ENCODE measurements at regions not wholly inside any gene's neighbourhood (a gene's known extent, or its start where the extent isn't known, plus 50 kb on each side); places are given as distances from the start of the nearest gene placed in this dataset.

- H3K4me3 ChIP-seq (ENCODE audit: low read depth in 1 of 2, low read length in 2 of 2) = no peak overlapping the region
- H3K4me1 ChIP-seq (ENCODE audit: control insufficient read depth in 1 of 2, insufficient read depth in 2 of 2, low read length in 2 of 2) = no peaks in the 10 kb centered on the region
- H3K36me3 ChIP-seq (ENCODE audit: control insufficient read depth in 1 of 2, insufficient read depth in 2 of 2, low read length in 2 of 2) = no peaks in the 10 kb centered on the region
- no peaks in the 10 kb centered on the region for H3K27me3 ChIP-seq (ENCODE audit: control insufficient read depth in 1 of 2, insufficient read depth in 2 of 2, low read length in 2 of 2)
- H3K27ac ChIP-seq (ENCODE audit: low read depth, low read length) = no peak overlapping the region
- H3K9me3 ChIP-seq (ENCODE audit: control insufficient read depth in 1 of 2, low read length in 2 of 2) = no peaks in the 10 kb centered on the region
- no peak overlapping the region for H3K9ac ChIP-seq (ENCODE audit: low read depth in 1 of 2, low read length in 2 of 2)
These were observed 183.7 kb downstream of the GPAM start for GRCh38 chr10:111999915-112000302.

GRCh38 chr10:112000466-112000865, 183.1 kb downstream of the GPAM start:
- no peak overlapping the region for H3K4me3 ChIP-seq (ENCODE audit: low read depth in 1 of 2, low read length in 2 of 2)
- H3K9me3 ChIP-seq (ENCODE audit: control insufficient read depth in 1 of 2, low read length in 2 of 2) = no peaks in the 10 kb centered on the region
- H3K27me3 ChIP-seq (ENCODE audit: control insufficient read depth in 1 of 2, insufficient read depth in 2 of 2, low read length in 2 of 2) = no peaks in the 10 kb centered on the region
- no peaks in the 10 kb centered on the region for H3K36me3 ChIP-seq (ENCODE audit: control insufficient read depth in 1 of 2, insufficient read depth in 2 of 2, low read length in 2 of 2)
- H3K4me1 ChIP-seq (ENCODE audit: control insufficient read depth in 1 of 2, insufficient read depth in 2 of 2, low read length in 2 of 2) = no peaks in the 10 kb centered on the region
- no peak overlapping the region for H3K9ac ChIP-seq (ENCODE audit: low read depth in 1 of 2, low read length in 2 of 2)
- no peak overlapping the region for H3K27ac ChIP-seq (ENCODE audit: low read depth, low read length)

DNA sequence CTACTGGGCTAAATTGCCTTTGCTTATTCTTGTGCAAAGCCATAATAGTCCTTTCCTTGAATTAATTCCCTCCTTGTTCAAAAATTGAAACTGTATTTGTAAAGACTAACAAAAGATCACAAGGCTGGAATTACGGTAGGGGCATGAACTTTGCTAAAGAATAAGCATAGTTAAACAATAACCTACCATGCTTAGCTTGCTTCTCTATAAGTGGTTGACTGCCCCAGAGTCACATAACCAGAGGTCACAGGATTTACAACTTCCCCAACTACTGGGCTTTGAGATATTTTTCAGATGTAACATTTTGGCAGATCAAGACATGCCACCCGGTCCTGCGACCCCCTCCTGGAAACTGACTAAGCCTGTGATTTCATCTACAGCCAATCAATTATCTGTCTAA, 181.4 kb downstream of the GPAM start:
- no peaks in the 10 kb centered on the region for H3K27me3 ChIP-seq (ENCODE audit: control insufficient read depth in 1 of 2, insufficient read depth in 2 of 2, low read length in 2 of 2)
- no peaks in the 10 kb centered on the region for H3K36me3 ChIP-seq (ENCODE audit: control insufficient read depth in 1 of 2, insufficient read depth in 2 of 2, low read length in 2 of 2)
- no peaks in the 10 kb centered on the region for H3K9me3 ChIP-seq (ENCODE audit: control insufficient read depth in 1 of 2, low read length in 2 of 2)
- no peak overlapping the region for H3K9ac ChIP-seq (ENCODE audit: low read depth in 1 of 2, low read length in 2 of 2)
- H3K4me3 ChIP-seq (ENCODE audit: low read depth in 1 of 2, low read length in 2 of 2) = no peak overlapping the region
- no peak overlapping the region for H3K27ac ChIP-seq (ENCODE audit: low read depth, low read length)
- no peaks in the 10 kb centered on the region for H3K4me1 ChIP-seq (ENCODE audit: control insufficient read depth in 1 of 2, insufficient read depth in 2 of 2, low read length in 2 of 2)

DNA sequence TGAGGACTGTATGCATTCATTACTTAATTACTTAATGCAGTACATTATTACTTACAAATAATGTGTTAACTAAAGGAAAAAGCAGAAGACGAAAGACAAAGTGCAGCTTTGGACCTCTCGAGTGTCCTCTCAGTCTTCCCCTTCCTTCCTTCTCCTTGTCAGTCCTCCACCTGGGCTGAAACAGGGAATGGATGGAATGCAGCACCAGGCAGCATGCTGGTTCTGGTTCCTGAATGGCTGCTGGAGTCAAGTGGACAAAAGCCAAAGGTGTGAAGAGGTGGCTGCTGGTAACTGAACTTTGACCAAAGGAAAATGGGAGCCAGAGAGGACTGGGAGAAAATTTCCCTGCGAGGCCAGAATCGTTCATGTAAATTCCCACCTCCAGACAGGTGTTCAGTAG, 179.5 kb downstream of the GPAM start:
- Histone ChIP-seq H3K36me3 (ENCODE audit: control insufficient read depth in 1 of 2, insufficient read depth in 2 of 2, low read length in 2 of 2) (no peaks in the 10 kb centered on the region), H3K4me1 (ENCODE audit: control insufficient read depth in 1 of 2, insufficient read depth in 2 of 2, low read length in 2 of 2) (no peaks in the 10 kb centered on the region), H3K9me3 (ENCODE audit: control insufficient read depth in 1 of 2, low read length in 2 of 2) (no peaks in the 10 kb centered on the region), H3K27ac (ENCODE audit: low read depth, low read length) (no peak overlapping the region), H3K4me3 (ENCODE audit: low read depth in 1 of 2, low read length in 2 of 2) (no peak overlapping the region), H3K9ac (ENCODE audit: low read depth in 1 of 2, low read length in 2 of 2) (no peak overlapping the region), H3K27me3 (ENCODE audit: control insufficient read depth in 1 of 2, insufficient read depth in 2 of 2, low read length in 2 of 2) (no peaks in the 10 kb centered on the region)

- no peak overlapping the region for H3K27ac ChIP-seq (ENCODE audit: low read depth, low read length)
- H3K27me3 ChIP-seq (ENCODE audit: control insufficient read depth in 1 of 2, insufficient read depth in 2 of 2, low read length in 2 of 2) = no peaks in the 10 kb centered on the region
- no peak overlapping the region for H3K4me3 ChIP-seq (ENCODE audit: low read depth in 1 of 2, low read length in 2 of 2)
- no peaks in the 10 kb centered on the region for H3K36me3 ChIP-seq (ENCODE audit: control insufficient read depth in 1 of 2, insufficient read depth in 2 of 2, low read length in 2 of 2)
- H3K4me1 ChIP-seq (ENCODE audit: control insufficient read depth in 1 of 2, insufficient read depth in 2 of 2, low read length in 2 of 2) = no peaks in the 10 kb centered on the region
- H3K9ac ChIP-seq (ENCODE audit: low read depth in 1 of 2, low read length in 2 of 2) = no peak overlapping the region
- H3K9me3 ChIP-seq (ENCODE audit: control insufficient read depth in 1 of 2, low read length in 2 of 2) = no peaks in the 10 kb centered on the region
These were observed 178.5 kb downstream of the GPAM start for GRCh38 chr10:112005044-112005443.

- Histone ChIP-seq H3K9ac (ENCODE audit: low read depth in 1 of 2, low read length in 2 of 2) (no peak overlapping the region), H3K4me1 (ENCODE audit: control insufficient read depth in 1 of 2, insufficient read depth in 2 of 2, low read length in 2 of 2) (no peaks in the 10 kb centered on the region), H3K9me3 (ENCODE audit: control insufficient read depth in 1 of 2, low read length in 2 of 2) (no peaks in the 10 kb centered on the region), H3K27ac (ENCODE audit: low read depth, low read length) (no peak overlapping the region), H3K36me3 (ENCODE audit: control insufficient read depth in 1 of 2, insufficient read depth in 2 of 2, low read length in 2 of 2) (no peaks in the 10 kb centered on the region), H3K4me3 (ENCODE audit: low read depth in 1 of 2, low read length in 2 of 2) (no peak overlapping the region), H3K27me3 (ENCODE audit: control insufficient read depth in 1 of 2, insufficient read depth in 2 of 2, low read length in 2 of 2) (no peaks in the 10 kb centered on the region)
These were observed 177.2 kb downstream of the GPAM start for GRCh38 chr10:112006407-112006806.

GRCh38 chr10:112006831-112007230, 176.7 kb downstream of the GPAM start:
- Histone ChIP-seq H3K36me3 (ENCODE audit: control insufficient read depth in 1 of 2, insufficient read depth in 2 of 2, low read length in 2 of 2) (no peaks in the 10 kb centered on the region), H3K4me1 (ENCODE audit: control insufficient read depth in 1 of 2, insufficient read depth in 2 of 2, low read length in 2 of 2) (no peaks in the 10 kb centered on the region), H3K9me3 (ENCODE audit: control insufficient read depth in 1 of 2, low read length in 2 of 2) (no peaks in the 10 kb centered on the region), H3K27me3 (ENCODE audit: control insufficient read depth in 1 of 2, insufficient read depth in 2 of 2, low read length in 2 of 2) (no peaks in the 10 kb centered on the region), H3K4me3 (ENCODE audit: low read depth in 1 of 2, low read length in 2 of 2) (no peak overlapping the region), H3K9ac (ENCODE audit: low read depth in 1 of 2, low read length in 2 of 2) (no peak overlapping the region), H3K27ac (ENCODE audit: low read depth, low read length) (no peak overlapping the region)

- Histone ChIP-seq H3K9ac (ENCODE audit: low read depth in 1 of 2, low read length in 2 of 2) (no peak overlapping the region), H3K27me3 (ENCODE audit: control insufficient read depth in 1 of 2, insufficient read depth in 2 of 2, low read length in 2 of 2) (no peaks in the 10 kb centered on the region), H3K36me3 (ENCODE audit: control insufficient read depth in 1 of 2, insufficient read depth in 2 of 2, low read length in 2 of 2) (no peaks in the 10 kb centered on the region), H3K27ac (ENCODE audit: low read depth, low read length) (no peak overlapping the region), H3K9me3 (ENCODE audit: control insufficient read depth in 1 of 2, low read length in 2 of 2) (no peaks in the 10 kb centered on the region), H3K4me1 (ENCODE audit: control insufficient read depth in 1 of 2, insufficient read depth in 2 of 2, low read length in 2 of 2) (no peaks in the 10 kb centered on the region), H3K4me3 (ENCODE audit: low read depth in 1 of 2, low read length in 2 of 2) (no peak overlapping the region)
These were observed 161.4 kb downstream of the GPAM start for GRCh38 chr10:112022196-112022595.

GRCh38 chr10:112024079-112024478, 159.5 kb downstream of the GPAM start:
- no peaks in the 10 kb centered on the region for H3K9me3 ChIP-seq (ENCODE audit: control insufficient read depth in 1 of 2, low read length in 2 of 2)
- no peak overlapping the region for H3K9ac ChIP-seq (ENCODE audit: low read depth in 1 of 2, low read length in 2 of 2)
- no peak overlapping the region for H3K27ac ChIP-seq (ENCODE audit: low read depth, low read length)
- H3K27me3 ChIP-seq (ENCODE audit: control insufficient read depth in 1 of 2, insufficient read depth in 2 of 2, low read length in 2 of 2) = no peaks in the 10 kb centered on the region
- H3K4me1 ChIP-seq (ENCODE audit: control insufficient read depth in 1 of 2, insufficient read depth in 2 of 2, low read length in 2 of 2) = no peaks in the 10 kb centered on the region
- no peak overlapping the region for H3K4me3 ChIP-seq (ENCODE audit: low read depth in 1 of 2, low read length in 2 of 2)
- no peaks in the 10 kb centered on the region for H3K36me3 ChIP-seq (ENCODE audit: control insufficient read depth in 1 of 2, insufficient read depth in 2 of 2, low read length in 2 of 2)

- Histone ChIP-seq H3K36me3 (ENCODE audit: control insufficient read depth in 1 of 2, insufficient read depth in 2 of 2, low read length in 2 of 2) (no peaks in the 10 kb centered on the region), H3K9me3 (ENCODE audit: control insufficient read depth in 1 of 2, low read length in 2 of 2) (peaks cover 0 to 1% of the 10 kb centered on the region in 2 donors), H3K27ac (ENCODE audit: low read depth, low read length) (no peak overlapping the region), H3K4me3 (ENCODE audit: low read depth in 1 of 2, low read length in 2 of 2) (no peak overlapping the region), H3K9ac (ENCODE audit: low read depth in 1 of 2, low read length in 2 of 2) (no peak overlapping the region), H3K4me1 (ENCODE audit: control insufficient read depth in 1 of 2, insufficient read depth in 2 of 2, low read length in 2 of 2) (no peaks in the 10 kb centered on the region), H3K27me3 (ENCODE audit: control insufficient read depth in 1 of 2, insufficient read depth in 2 of 2, low read length in 2 of 2) (no peaks in the 10 kb centered on the region)
These were observed 158.3 kb downstream of the GPAM start for GRCh38 chr10:112025228-112025627.

DNA sequence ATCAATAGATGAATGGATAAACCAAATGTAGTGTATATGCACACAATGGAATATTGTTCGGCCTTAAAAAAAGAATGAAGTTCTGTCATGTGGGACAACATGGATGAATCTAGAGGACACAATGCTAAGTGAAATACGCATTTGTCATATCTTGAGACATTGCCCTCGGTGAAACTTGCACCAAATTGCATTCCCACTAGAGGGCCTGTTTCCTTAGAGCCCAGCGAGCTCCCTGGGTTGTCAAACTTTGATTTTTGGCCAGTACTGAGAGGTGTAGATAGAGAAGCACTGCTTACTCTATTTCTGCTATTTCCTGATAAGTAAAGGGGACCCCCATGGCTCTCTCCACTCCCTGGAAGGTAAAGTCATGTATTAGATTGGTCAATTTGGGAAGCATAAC, 157.1 kb downstream of the GPAM start:
- no peaks in the 10 kb centered on the region for H3K27me3 ChIP-seq (ENCODE audit: control insufficient read depth in 1 of 2, insufficient read depth in 2 of 2, low read length in 2 of 2)
- H3K9me3 ChIP-seq (ENCODE audit: control insufficient read depth in 1 of 2, low read length in 2 of 2) = peaks cover 0 to 4% of the 10 kb centered on the region in 2 donors
- no peak overlapping the region for H3K9ac ChIP-seq (ENCODE audit: low read depth in 1 of 2, low read length in 2 of 2)
- no peak overlapping the region for H3K27ac ChIP-seq (ENCODE audit: low read depth, low read length)
- H3K4me1 ChIP-seq (ENCODE audit: control insufficient read depth in 1 of 2, insufficient read depth in 2 of 2, low read length in 2 of 2) = no peaks in the 10 kb centered on the region
- no peaks in the 10 kb centered on the region for H3K36me3 ChIP-seq (ENCODE audit: control insufficient read depth in 1 of 2, insufficient read depth in 2 of 2, low read length in 2 of 2)
- H3K4me3 ChIP-seq (ENCODE audit: low read depth in 1 of 2, low read length in 2 of 2) = no peak overlapping the region

Data from duodenal mucosa (tissue), 2 donors.